Activated CD4-positive, CD25-positive, alpha-beta regulatory T cell (primary cell): ENCODE measurements at regions not wholly inside any gene's neighbourhood (a gene's known extent, or its start where the extent isn't known, plus 50 kb on each side); places are given as distances from the start of the nearest gene placed in this dataset.
"Not testable (repeated sequence)": the region's sequence is repeated elsewhere in the genome, so short reads cannot be mapped to it uniquely, and the experiment has no call there.

Source experiments
- DNase-seq, 4 experiments: peaks; one replicate each; lab custom pipeline; 2025; lab: John Stamatoyannopoulos, UW

GRCh38 chr2:242004223-242004901 lies 134.8 kb downstream of the RTP5 start:
- no peak for DNase-seq

GRCh38 chr2:242004902-242005230 lies 135.3 kb downstream of the RTP5 start:
- DNase-seq = no peak

GRCh38 chr2:242006091-242006634 lies 136.6 kb downstream of the RTP5 start:
- not testable (repeated sequence) for DNase-seq

GRCh38 chr2:242008908-242009307 lies 139.4 kb downstream of the RTP5 start:
- DNase-seq = not testable (repeated sequence)

GRCh38 chr2:242009846-242010245 lies 140.3 kb downstream of the RTP5 start:
- DNase-seq = not testable (repeated sequence)

- DNase-seq = not testable (repeated sequence)
These were observed 141.0 kb downstream of the RTP5 start for GRCh38 chr2:242010252-242011166.

- DNase-seq = no peak
These were observed 141.6 kb downstream of the RTP5 start for GRCh38 chr2:242011167-242011513.

- no peak for DNase-seq
These were observed 142.0 kb downstream of the RTP5 start for GRCh38 chr2:242011516-242011915.

GRCh38 chr2:242011991-242012764 lies 142.6 kb downstream of the RTP5 start:
- DNase-seq = no peak

GRCh38 chr2:242012956-242013764 lies 143.6 kb downstream of the RTP5 start:
- DNase-seq = no peak

GRCh38 chr2:242013771-242014170 lies 144.2 kb downstream of the RTP5 start:
- DNase-seq = no peak

- DNase-seq = no peak
These were observed 145.9 kb downstream of the RTP5 start for GRCh38 chr2:242015108-242016065.

GRCh38 chr2:242017086-242017485 lies 147.6 kb downstream of the RTP5 start:
- DNase-seq = no peak

GRCh38 chr2:242018416-242018815 lies 148.9 kb downstream of the RTP5 start:
- not testable (repeated sequence) for DNase-seq

- DNase-seq = no peak
These were observed 149.8 kb downstream of the RTP5 start for GRCh38 chr2:242019344-242019743.

- no peak for DNase-seq
These were observed 150.9 kb downstream of the RTP5 start for GRCh38 chr2:242020196-242021004.

GRCh38 chr2:242022550-242023290 lies 153.2 kb downstream of the RTP5 start:
- DNase-seq = no peak

GRCh38 chr2:242024751-242025355 lies 155.3 kb downstream of the RTP5 start:
- DNase-seq = no peak
